ENCODE measurements at regions not wholly inside any gene's neighbourhood (a gene's known extent, or its start where the extent isn't known, plus 50 kb on each side); places are given as distances from the start of the nearest gene placed in this dataset.
"Not testable (repeated sequence)": the region's sequence is repeated elsewhere in the genome, so short reads cannot be mapped to it uniquely, and the experiment has no call there.

GRCh38 chr13:80496721-80497397 is 155.9 kb upstream of the SPRY2 start:
- no CpG with 5 or more reads among the region's 5 CpGs for WGBS (ENCODE audit: insufficient coverage)
- no peaks in the 10 kb centered on the region for H3K36me3 ChIP-seq (ENCODE audit: control insufficient read depth, insufficient read depth, low read length)
- no peaks in the 10 kb centered on the region for H3K27me3 ChIP-seq (ENCODE audit: control insufficient read depth, insufficient read depth, low read length)
- peak in 1 of 6 donors; percentile 51 for DNase-seq (ENCODE audit: low read depth in 4 of 6, low spot score in 6 of 6)
- peaks cover 2% of the 10 kb centered on the region for H3K9me3 ChIP-seq (ENCODE audit: control insufficient read depth, insufficient read depth, low read length)
- H3K27ac ChIP-seq (ENCODE audit: low read depth, low read length): no peak overlapping the region
- H3K4me1 ChIP-seq (ENCODE audit: control insufficient read depth, insufficient read depth, low read length): no peaks in the 10 kb centered on the region
- no peak overlapping the region for H3K4me3 ChIP-seq (ENCODE audit: low read depth, low read length)

- not testable (repeated sequence) for H3K4me3 ChIP-seq (ENCODE audit: low read depth, low read length); H3K27ac ChIP-seq (ENCODE audit: low read depth, low read length); H3K9me3 ChIP-seq (ENCODE audit: control insufficient read depth, insufficient read depth, low read length); H3K4me1 ChIP-seq (ENCODE audit: control insufficient read depth, insufficient read depth, low read length); H3K36me3 ChIP-seq (ENCODE audit: control insufficient read depth, insufficient read depth, low read length); H3K27me3 ChIP-seq (ENCODE audit: control insufficient read depth, insufficient read depth, low read length); DNase-seq (ENCODE audit: low read depth in 4 of 6, low spot score in 6 of 6)
- 93% methylated on average over 36 of the region's 36 CpGs for WGBS (ENCODE audit: insufficient coverage)
These were observed 149.6 kb upstream of the SPRY2 start for GRCh38 chr13:80490491-80490943.

GRCh38 chr13:80486402-80486801 is 145.5 kb upstream of the SPRY2 start:
- no peaks in the 10 kb centered on the region for H3K9me3 ChIP-seq (ENCODE audit: control insufficient read depth, insufficient read depth, low read length)
- H3K36me3 ChIP-seq (ENCODE audit: control insufficient read depth, insufficient read depth, low read length): no peaks in the 10 kb centered on the region
- WGBS (ENCODE audit: insufficient coverage): 79% methylated on average over 2 of the region's 3 CpGs
- DNase-seq (ENCODE audit: low read depth in 4 of 6, low spot score in 6 of 6): no peak
- no peak overlapping the region for H3K27ac ChIP-seq (ENCODE audit: low read depth, low read length)
- no peaks in the 10 kb centered on the region for H3K27me3 ChIP-seq (ENCODE audit: control insufficient read depth, insufficient read depth, low read length)
- no peaks in the 10 kb centered on the region for H3K4me1 ChIP-seq (ENCODE audit: control insufficient read depth, insufficient read depth, low read length)
- H3K4me3 ChIP-seq (ENCODE audit: low read depth, low read length): no peak overlapping the region

- WGBS (ENCODE audit: insufficient coverage): no CpG with 5 or more reads among the region's 1 CpG
- Histone ChIP-seq H3K27ac (ENCODE audit: low read depth, low read length) (no peak overlapping the region), H3K4me3 (ENCODE audit: low read depth, low read length) (no peak overlapping the region), H3K36me3 (ENCODE audit: control insufficient read depth, insufficient read depth, low read length) (no peaks in the 10 kb centered on the region), H3K4me1 (ENCODE audit: control insufficient read depth, insufficient read depth, low read length) (no peaks in the 10 kb centered on the region), H3K9me3 (ENCODE audit: control insufficient read depth, insufficient read depth, low read length) (peaks cover 1% of the 10 kb centered on the region), H3K27me3 (ENCODE audit: control insufficient read depth, insufficient read depth, low read length) (no peaks in the 10 kb centered on the region)
- DNase-seq (ENCODE audit: low read depth in 4 of 6, low spot score in 6 of 6): no peak
These were observed 142.2 kb upstream of the SPRY2 start for GRCh38 chr13:80483157-80483556.

GRCh38 chr13:80481588-80481987 is 140.7 kb upstream of the SPRY2 start:
- Histone ChIP-seq H3K27me3 (ENCODE audit: control insufficient read depth, insufficient read depth, low read length) (no peaks in the 10 kb centered on the region), H3K27ac (ENCODE audit: low read depth, low read length) (no peak overlapping the region), H3K36me3 (ENCODE audit: control insufficient read depth, insufficient read depth, low read length) (no peaks in the 10 kb centered on the region), H3K4me3 (ENCODE audit: low read depth, low read length) (no peak overlapping the region), H3K4me1 (ENCODE audit: control insufficient read depth, insufficient read depth, low read length) (no peaks in the 10 kb centered on the region), H3K9me3 (ENCODE audit: control insufficient read depth, insufficient read depth, low read length) (peaks cover 1% of the 10 kb centered on the region)
- no peak for DNase-seq (ENCODE audit: low read depth in 4 of 6, low spot score in 6 of 6)

GRCh38 chr13:80477661-80478443 is 136.9 kb upstream of the SPRY2 start:
- DNase-seq (ENCODE audit: low read depth in 4 of 6, low spot score in 6 of 6): no peak
- Histone ChIP-seq H3K9me3 (ENCODE audit: control insufficient read depth, insufficient read depth, low read length) (peaks cover 1% of the 10 kb centered on the region), H3K4me1 (ENCODE audit: control insufficient read depth, insufficient read depth, low read length) (no peaks in the 10 kb centered on the region), H3K27me3 (ENCODE audit: control insufficient read depth, insufficient read depth, low read length) (no peaks in the 10 kb centered on the region), H3K36me3 (ENCODE audit: control insufficient read depth, insufficient read depth, low read length) (no peaks in the 10 kb centered on the region), H3K4me3 (ENCODE audit: low read depth, low read length) (no peak overlapping the region), H3K27ac (ENCODE audit: low read depth, low read length) (no peak overlapping the region)
- WGBS (ENCODE audit: insufficient coverage): 33% methylated on average over 1 of the region's 5 CpGs

- no CpG with 5 or more reads among the region's 3 CpGs for whole genome bisulfite sequencing (ENCODE audit: insufficient coverage)
- Histone ChIP-seq H3K9me3 (ENCODE audit: control insufficient read depth, insufficient read depth, low read length) (peaks cover 1% of the 10 kb centered on the region), H3K36me3 (ENCODE audit: control insufficient read depth, insufficient read depth, low read length) (no peaks in the 10 kb centered on the region), H3K4me3 (ENCODE audit: low read depth, low read length) (no peak overlapping the region), H3K27ac (ENCODE audit: low read depth, low read length) (no peak overlapping the region), H3K27me3 (ENCODE audit: control insufficient read depth, insufficient read depth, low read length) (no peaks in the 10 kb centered on the region), H3K4me1 (ENCODE audit: control insufficient read depth, insufficient read depth, low read length) (no peaks in the 10 kb centered on the region)
- DNase-seq (ENCODE audit: low read depth in 4 of 6, low spot score in 6 of 6): no peak
These were observed 136.0 kb upstream of the SPRY2 start for GRCh38 chr13:80476953-80477352.

GRCh38 chr13:80475718-80476117 is 134.8 kb upstream of the SPRY2 start:
- Histone ChIP-seq H3K4me3 (ENCODE audit: low read depth, low read length) (no peak overlapping the region), H3K27me3 (ENCODE audit: control insufficient read depth, insufficient read depth, low read length) (no peaks in the 10 kb centered on the region), H3K36me3 (ENCODE audit: control insufficient read depth, insufficient read depth, low read length) (no peaks in the 10 kb centered on the region), H3K4me1 (ENCODE audit: control insufficient read depth, insufficient read depth, low read length) (no peaks in the 10 kb centered on the region), H3K27ac (ENCODE audit: low read depth, low read length) (no peak overlapping the region), H3K9me3 (ENCODE audit: control insufficient read depth, insufficient read depth, low read length) (peaks cover under 1% of the 10 kb centered on the region)
- no peak for DNase-seq (ENCODE audit: low read depth in 4 of 6, low spot score in 6 of 6)
- no CpG with 5 or more reads among the region's 2 CpGs for WGBS (ENCODE audit: insufficient coverage)

- Histone ChIP-seq H3K27ac (ENCODE audit: low read depth, low read length) (no peak overlapping the region), H3K9me3 (ENCODE audit: control insufficient read depth, insufficient read depth, low read length) (no peaks in the 10 kb centered on the region), H3K4me1 (ENCODE audit: control insufficient read depth, insufficient read depth, low read length) (no peaks in the 10 kb centered on the region), H3K4me3 (ENCODE audit: low read depth, low read length) (no peak overlapping the region), H3K36me3 (ENCODE audit: control insufficient read depth, insufficient read depth, low read length) (no peaks in the 10 kb centered on the region), H3K27me3 (ENCODE audit: control insufficient read depth, insufficient read depth, low read length) (no peaks in the 10 kb centered on the region)
- no CpG with 5 or more reads among the region's 1 CpG for WGBS (ENCODE audit: insufficient coverage)
- DNase-seq (ENCODE audit: low read depth in 4 of 6, low spot score in 6 of 6): no peak
These were observed 132.8 kb upstream of the SPRY2 start for GRCh38 chr13:80473695-80474094.

- Histone ChIP-seq H3K4me1 (ENCODE audit: control insufficient read depth, insufficient read depth, low read length) (no peaks in the 10 kb centered on the region), H3K9me3 (ENCODE audit: control insufficient read depth, insufficient read depth, low read length) (peaks cover 1% of the 10 kb centered on the region), H3K27ac (ENCODE audit: low read depth, low read length) (no peak overlapping the region), H3K36me3 (ENCODE audit: control insufficient read depth, insufficient read depth, low read length) (no peaks in the 10 kb centered on the region), H3K4me3 (ENCODE audit: low read depth, low read length) (no peak overlapping the region), H3K27me3 (ENCODE audit: control insufficient read depth, insufficient read depth, low read length) (no peaks in the 10 kb centered on the region)
- DNase-seq (ENCODE audit: low read depth in 4 of 6, low spot score in 6 of 6): peak in 1 of 6 donors; percentile 77
- 83% methylated on average over 1 of the region's 3 CpGs for WGBS (ENCODE audit: insufficient coverage)
These were observed 129.0 kb upstream of the SPRY2 start for GRCh38 chr13:80469853-80470381.
